Stomach (tissue), 8 donors: ENCODE measurements at regions not wholly inside any gene's neighbourhood (a gene's known extent, or its start where the extent isn't known, plus 50 kb on each side); places are given as distances from the start of the nearest gene placed in this dataset.

ENCODE experiments used
- DNase-seq, 2 donors: peaks; one replicate each; pipeline versions ENCODE4 v3.0.0 to v3.0.0-alpha.2; 2013 to 2019
- H3K27ac ChIP-seq, 5 donors: fragments of 200-600 bp in 4 of 5; sonication (generic) in 4 of 5; one replicate each; pipeline ENCODE4 v1.5.1; 2013 to 2019; ENCODE audit warnings: mild to moderate bottlenecking in 1 of 5, moderate library complexity in 1 of 5
- H3K27me3 ChIP-seq, 3 donors: fragments of 200-600 bp; sonication (generic); one replicate each; pipeline ENCODE4 v1.5.1; 2017 to 2019; ENCODE audit warnings: mixed run types in 1 of 3
- H3K36me3 ChIP-seq, 4 donors: fragments of 200-600 bp; sonication (generic); 1 replicate in 3 of 4; 2 replicates in 1 of 4; pipeline ENCODE4 v1.5.1; 2016 to 2019
- H3K4me1 ChIP-seq, 4 donors: fragments of 200-600 bp; sonication (generic); one replicate each; pipeline ENCODE4 v1.5.1; 2016 to 2019
- H3K4me3 ChIP-seq, 4 donors: fragments of 200-600 bp; sonication (generic) in 3 of 4; one replicate each; pipeline ENCODE4 v1.5.1; 2016 to 2019; ENCODE audit warnings: mild to moderate bottlenecking in 1 of 4
- H3K9me3 ChIP-seq, 4 donors: fragments of 200-600 bp; sonication (generic); one replicate each; pipeline ENCODE4 v1.5.1; 2016 to 2019
- EP300 ChIP-seq: sonication (generic); formaldehyde crosslinking; IDR thresholded peaks from one replicate; pipeline ENCODE4 v1.6.1; 2017; ENCODE audit warnings: antibody characterized with exemption
- POLR2A ChIP-seq, 4 donors: fragments of 450-650 bp; IDR thresholded peaks; one replicate each; pipeline ENCODE4 v1.6.1; 2016; ENCODE audit warnings: antibody characterized with exemption in 4 of 4, control low read depth in 2 of 4, mild to moderate bottlenecking in 1 of 4, moderate library complexity in 1 of 4
- POLR2AphosphoS5 ChIP-seq, 3 donors: sonication (generic); formaldehyde crosslinking; IDR thresholded peaks; one replicate each; pipeline ENCODE4 v1.6.1; 2016; ENCODE audit warnings: antibody characterized with exemption in 3 of 3
- WGBS, 5 donors: extraction: QIAGEN DNeasy Blood & Tissue Kit in 3 of 5; methylation state at CpG; one replicate each; pipeline versions ENCODE4 v1.1.5 to v1.1.7; 2013 to 2018; 5-methylcytosine and 5-hydroxymethylcytosine counted together
- intact Hi-C: fragments of 100-400 bp; cut with DNase I; formaldehyde crosslinking; loops from one replicate; pipeline ENCODE4 v1.15.1; 2023; ENCODE audit warnings: low total_unique reads
- TF ChIP-seq, protein P1 (sequence below), 7 experiments: fragments of 450-650 bp in 4 of 7; fragments of 200-600 bp in 3 of 7; sonication (generic) in 3 of 7; IDR thresholded peaks; one replicate each; pipeline ENCODE4 v1.5.1; 2016 to 2019; ENCODE audit warnings: antibody characterized with exemption in 7 of 7, control low read depth in 2 of 7, mild to moderate bottlenecking in 1 of 7
- donor health status: healthy with polysubstance abuse.
- donor health status: Bipolar disorder and iron deficiency.
- donor health status: healthy.

- TF ChIP-seq, protein P1, sequence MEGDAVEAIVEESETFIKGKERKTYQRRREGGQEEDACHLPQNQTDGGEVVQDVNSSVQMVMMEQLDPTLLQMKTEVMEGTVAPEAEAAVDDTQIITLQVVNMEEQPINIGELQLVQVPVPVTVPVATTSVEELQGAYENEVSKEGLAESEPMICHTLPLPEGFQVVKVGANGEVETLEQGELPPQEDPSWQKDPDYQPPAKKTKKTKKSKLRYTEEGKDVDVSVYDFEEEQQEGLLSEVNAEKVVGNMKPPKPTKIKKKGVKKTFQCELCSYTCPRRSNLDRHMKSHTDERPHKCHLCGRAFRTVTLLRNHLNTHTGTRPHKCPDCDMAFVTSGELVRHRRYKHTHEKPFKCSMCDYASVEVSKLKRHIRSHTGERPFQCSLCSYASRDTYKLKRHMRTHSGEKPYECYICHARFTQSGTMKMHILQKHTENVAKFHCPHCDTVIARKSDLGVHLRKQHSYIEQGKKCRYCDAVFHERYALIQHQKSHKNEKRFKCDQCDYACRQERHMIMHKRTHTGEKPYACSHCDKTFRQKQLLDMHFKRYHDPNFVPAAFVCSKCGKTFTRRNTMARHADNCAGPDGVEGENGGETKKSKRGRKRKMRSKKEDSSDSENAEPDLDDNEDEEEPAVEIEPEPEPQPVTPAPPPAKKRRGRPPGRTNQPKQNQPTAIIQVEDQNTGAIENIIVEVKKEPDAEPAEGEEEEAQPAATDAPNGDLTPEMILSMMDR (IDR thresholded peaks at IDR 0.05): no peak
- TF ChIP-seq POLR2A (IDR thresholded peaks at IDR 0.05) (no peak), EP300 (no peak)
- WGBS, 5 donors: 55 to 72% (median 65%) methylated on average over 2 of the region's 2 CpGs
Measured at GRCh38 chr2:58918141-58918540, 677.0 kb upstream of the FANCL start.

DNA sequence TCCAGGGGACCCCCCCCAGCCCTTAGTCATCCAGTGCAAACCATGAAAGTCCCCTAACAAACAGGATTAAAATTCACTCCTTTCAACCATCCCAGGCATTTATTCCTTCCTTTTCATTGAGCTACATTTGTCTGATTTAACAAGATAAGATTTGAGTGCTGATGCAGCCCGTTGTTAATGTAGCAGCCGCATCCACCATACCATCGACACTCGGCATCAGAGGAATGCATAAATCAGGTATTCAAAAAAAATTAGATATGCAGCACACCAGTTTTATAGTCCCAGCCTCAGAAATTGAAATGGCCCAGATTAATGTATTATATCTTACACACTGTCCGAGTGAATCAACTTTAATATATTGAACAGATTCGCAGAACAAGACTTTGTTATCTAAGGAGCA lies 676.5 kb upstream of the FANCL start:
- Histone ChIP-seq H3K4me3 (no peak overlapping the region), H3K27ac (no peak overlapping the region), H3K36me3 (no peaks in the 10 kb centered on the region), H3K4me1 (no peaks in the 10 kb centered on the region), H3K9me3 (no peaks in the 10 kb centered on the region), H3K27me3 (no peaks in the 10 kb centered on the region)
- TF ChIP-seq, protein P1 (IDR thresholded peaks at IDR 0.05): no peak
- TF ChIP-seq EP300: no peak
- TF ChIP-seq POLR2AphosphoS5 (IDR thresholded peaks at IDR 0.05): no peak
- intact Hi-C loops: no loop called here
- 82 to 93% (median 88%) methylated on average over 6 of the region's 6 CpGs for WGBS, 5 donors
- no peak for DNase-seq

More at GRCh38 chr2:58918141-58918540, 677.0 kb upstream of the FANCL start:
- intact Hi-C loops: no loop called here
- H3K27me3 ChIP-seq: no peaks in the 10 kb centered on the region
- DNase-seq: peak in 1 of 2 donors; percentile 14
- H3K36me3 ChIP-seq: no peaks in the 10 kb centered on the region
- H3K4me3 ChIP-seq: no peak overlapping the region
- no peaks in the 10 kb centered on the region for H3K9me3 ChIP-seq
- no peaks in the 10 kb centered on the region for H3K4me1 ChIP-seq
- H3K27ac ChIP-seq: no peak overlapping the region

GRCh38 chr2:58916063-58916462 lies 674.9 kb upstream of the FANCL start:
- H3K9me3 ChIP-seq: no peaks in the 10 kb centered on the region
- no peaks in the 10 kb centered on the region for H3K27me3 ChIP-seq
- no peaks in the 10 kb centered on the region for H3K36me3 ChIP-seq
- WGBS, 5 donors: 42 to 58% (median 54%) methylated on average over 3 of the region's 3 CpGs
- no peak overlapping the region for H3K4me3 ChIP-seq
- H3K27ac ChIP-seq: no peak overlapping the region
- intact Hi-C loops: no loop called here
- no peaks in the 10 kb centered on the region for H3K4me1 ChIP-seq
- peak in 1 of 2 donors; percentile 44 for DNase-seq
- TF ChIP-seq, protein P1 (IDR thresholded peaks at IDR 0.05): no peak
- no peak for TF ChIP-seq EP300
- no peak for TF ChIP-seq POLR2AphosphoS5 (IDR thresholded peaks at IDR 0.05)
- TF ChIP-seq POLR2A (IDR thresholded peaks at IDR 0.05): no peak

GRCh38 chr2:58914733-58915505 lies 673.8 kb upstream of the FANCL start:
- 78 to 81% (median 80%) methylated on average over 6 of the region's 6 CpGs for WGBS, 5 donors
- no peaks in the 10 kb centered on the region for H3K9me3 ChIP-seq
- peak in 1 of 2 donors; percentile 20 for DNase-seq
- no peaks in the 10 kb centered on the region for H3K27me3 ChIP-seq
- intact Hi-C loops: no loop called here
- H3K36me3 ChIP-seq: no peaks in the 10 kb centered on the region
- H3K4me1 ChIP-seq: no peaks in the 10 kb centered on the region
- TF ChIP-seq POLR2A (IDR thresholded peaks at IDR 0.05): no peak
- no peak overlapping the region for H3K27ac ChIP-seq
- no peak overlapping the region for H3K4me3 ChIP-seq

DNA sequence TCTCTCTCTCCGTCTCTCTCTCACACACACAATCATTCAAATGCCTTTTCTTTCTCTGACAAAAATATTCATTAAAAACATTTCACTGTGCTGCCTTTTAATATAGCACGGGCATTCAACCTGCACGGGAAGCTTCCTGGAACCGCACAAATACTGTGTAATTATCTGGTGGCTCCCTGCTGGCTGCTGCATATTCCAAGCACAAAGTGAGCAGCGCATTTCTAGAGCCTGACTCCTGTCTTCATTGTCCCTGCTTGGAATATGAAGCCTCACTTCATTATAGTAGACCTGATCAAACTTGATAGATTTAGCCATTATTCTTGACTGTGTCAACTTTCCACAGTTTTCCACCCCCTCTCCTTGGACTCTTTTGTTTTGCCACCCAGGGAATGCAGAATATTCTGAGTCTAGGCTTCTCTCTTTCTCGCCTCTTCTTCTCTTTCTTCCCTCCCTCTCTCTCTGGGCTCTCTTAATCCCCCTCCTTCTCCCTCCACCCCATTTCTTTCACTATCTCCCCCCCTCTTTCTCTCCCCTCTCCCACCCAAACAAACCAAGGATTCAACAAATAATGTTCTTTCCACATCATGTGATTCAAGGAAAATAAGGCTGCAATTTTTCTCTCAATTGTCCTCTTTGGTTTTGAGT lies 672.1 kb upstream of the FANCL start:
- no peaks in the 10 kb centered on the region for H3K27me3 ChIP-seq
- H3K4me3 ChIP-seq: no peak overlapping the region
- no peak for TF ChIP-seq EP300
- TF ChIP-seq, protein P1 (IDR thresholded peaks at IDR 0.05): no peak
- no peak for TF ChIP-seq POLR2AphosphoS5 (IDR thresholded peaks at IDR 0.05)
- no peak for TF ChIP-seq POLR2A (IDR thresholded peaks at IDR 0.05)
- H3K36me3 ChIP-seq: no peaks in the 10 kb centered on the region
- no peak for DNase-seq
- H3K27ac ChIP-seq: no peak overlapping the region
- no peaks in the 10 kb centered on the region for H3K9me3 ChIP-seq
- WGBS, 5 donors: 42 to 47% (median 44%) methylated on average over 6 of the region's 6 CpGs
- H3K4me1 ChIP-seq: no peaks in the 10 kb centered on the region
- intact Hi-C loops: no loop called here
